GM18951 (cell line): ENCODE measurements at regions not wholly inside any gene's neighbourhood (a gene's known extent, or its start where the extent isn't known, plus 50 kb on each side); places are given as distances from the start of the nearest gene placed in this dataset.
"Not testable (repeated sequence)": the region's sequence is repeated elsewhere in the genome, so short reads cannot be mapped to it uniquely, and the experiment has no call there.

Source experiments
- POLR2A ChIP-seq: IDR thresholded peaks from 4 replicates; pipeline ENCODE4 v1.6.1; 2011; ENCODE audit warnings: mild to moderate bottlenecking; ENCODE audit not compliant: insufficient read length, insufficient read depth; ENCODE audit errors: extremely low read depth
- in situ Hi-C: fragments of 300-500 bp; cut with MboI; formaldehyde crosslinking; loops from one replicate; pipeline ENCODE4 v1.12.0; 2022; ENCODE audit warnings: low sequenced_read_pairs, mixed read lengths, inconsistent platforms; ENCODE audit not compliant: unreplicated experiment

GRCh38 chr22:11325767-11326166 lies 4202.2 kb upstream of the OR11H1 start:
- no peak for TF ChIP-seq POLR2A
- in situ Hi-C loops = loop anchor here (25.0 kb wide), 1 partner anchor 1312 kb away; no protein-coding TSS in a partner anchor

- in situ Hi-C loops = loop anchor here (25.0 kb wide), 1 partner anchor 1296 kb away; no protein-coding TSS in a partner anchor
Observed at GRCh38 chr22:11341387-11342068, 4186.5 kb upstream of the OR11H1 start.

DNA sequence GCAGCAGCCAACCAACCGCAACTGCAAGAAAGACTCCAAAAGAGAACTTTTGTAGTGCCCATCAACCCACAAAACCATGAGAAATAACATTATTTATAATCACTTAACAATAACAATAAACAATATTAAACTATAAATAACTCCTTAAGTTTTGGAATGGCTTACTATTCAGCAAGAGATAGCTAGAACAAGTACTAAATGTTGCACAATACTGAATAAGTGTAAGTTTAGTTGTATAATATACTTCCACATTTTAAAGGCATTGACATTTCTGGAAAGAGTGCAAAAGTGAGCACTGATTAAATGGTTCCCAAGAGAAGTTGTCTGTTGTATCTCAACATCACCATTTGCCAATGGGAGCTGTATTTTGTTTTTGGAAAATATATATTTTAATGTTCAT lies 4176.8 kb upstream of the OR11H1 start:
- in situ Hi-C loops = not testable (repeated sequence)

GRCh38 chr22:11352287-11352686 lies 4175.7 kb upstream of the OR11H1 start:
- in situ Hi-C loops = not testable (repeated sequence)

GRCh38 chr22:11360632-11361031 lies 4167.4 kb upstream of the OR11H1 start:
- in situ Hi-C loops = no loop called here
- TF ChIP-seq POLR2A = no peak

- in situ Hi-C loops = not testable (repeated sequence)
Observed at GRCh38 chr22:11361496-11361895, 4166.5 kb upstream of the OR11H1 start.

DNA sequence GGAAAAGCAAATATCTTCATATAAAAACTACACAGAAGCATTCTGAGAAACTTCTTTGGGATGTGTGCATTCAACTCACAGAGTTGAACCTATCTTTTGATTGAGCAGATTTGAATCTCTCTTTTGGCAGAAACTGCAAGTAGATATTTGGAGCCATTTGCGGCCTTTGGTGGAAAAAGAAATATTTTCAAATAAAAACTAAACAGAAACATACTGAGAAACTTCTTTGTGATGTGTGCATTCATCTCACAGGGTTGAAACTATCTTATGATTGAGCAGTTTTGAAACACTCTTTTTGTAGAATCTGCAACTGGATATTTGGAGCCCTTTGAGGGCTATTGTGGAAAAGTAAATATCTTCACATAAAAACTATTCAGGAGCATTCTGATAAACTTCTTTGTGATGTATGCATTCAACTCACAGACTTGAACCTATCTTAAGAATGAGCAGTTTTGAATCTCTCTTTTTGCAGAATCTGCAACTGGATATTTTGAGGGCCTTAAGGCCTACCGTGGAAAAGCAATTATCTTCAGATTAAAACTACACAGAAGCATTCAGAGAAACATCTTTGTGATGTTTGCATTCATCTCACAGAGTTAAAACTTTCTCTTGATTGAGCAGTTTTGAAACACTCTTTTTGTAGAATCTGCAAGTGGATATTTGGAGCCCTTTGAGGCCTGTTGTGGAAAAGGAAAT lies 4158.2 kb upstream of the OR11H1 start:
- in situ Hi-C loops = not testable (repeated sequence)

- in situ Hi-C loops = not testable (repeated sequence)
Observed at GRCh38 chr22:11370311-11370710, 4157.7 kb upstream of the OR11H1 start.
